Heart left ventricle (tissue), 16 donors: ENCODE measurements at regions not wholly inside any gene's neighbourhood (a gene's known extent, or its start where the extent isn't known, plus 50 kb on each side); places are given as distances from the start of the nearest gene placed in this dataset.

Experiments used
- ATAC-seq, 4 donors: fragments of 200-7000 bp; cut with Tn5 transposase; one replicate each; pipeline ENCODE4 v1.9.1; 2020 to 2022; ENCODE audit warnings: moderate library complexity in 4 of 4, mild to moderate bottlenecking in 3 of 4, moderate number of reproducible peaks in 1 of 4
- DNase-seq, 5 donors: peaks; one replicate each; pipeline ENCODE4 v3.0.0-alpha.2; 2020
- H3K27ac ChIP-seq, 12 donors: fragments of 200-600 bp; sonication (generic) in 4 of 12; one replicate each; pipeline versions ENCODE4 v1.5.0 to v1.8.0; 2016 to 2022; ENCODE audit warnings: mild to moderate bottlenecking in 2 of 12
- H3K27me3 ChIP-seq, 9 donors: fragments of 200-600 bp; sonication (generic) in 2 of 9; one replicate each; pipeline versions ENCODE4 v1.5.1 to v1.8.0; 2016 to 2022; ENCODE audit warnings: mild to moderate bottlenecking in 3 of 9
- H3K36me3 ChIP-seq, 9 donors: fragments of 200-600 bp; sonication (generic) in 2 of 9; one replicate each; pipeline versions ENCODE4 v1.5.0 to v1.8.0; 2018 to 2022; ENCODE audit warnings: mild to moderate bottlenecking in 2 of 9
- H3K4me1 ChIP-seq, 12 donors: fragments of 200-600 bp; sonication (generic) in 4 of 12; one replicate each; pipeline versions ENCODE4 v1.5.0 to v1.8.0; 2016 to 2022; ENCODE audit warnings: mild to moderate bottlenecking in 3 of 12
- H3K4me3 ChIP-seq, 12 donors: fragments of 200-600 bp; sonication (generic) in 4 of 12; one replicate each; pipeline versions ENCODE4 v1.5.0 to v1.8.0; 2017 to 2022; ENCODE audit warnings: mild to moderate bottlenecking in 9 of 12, moderate library complexity in 4 of 12
- H3K9me3 ChIP-seq, 12 donors: fragments of 200-600 bp; sonication (generic) in 4 of 12; one replicate each; pipeline versions ENCODE4 v1.5.0 to v1.8.0; 2016 to 2022; ENCODE audit warnings: mild to moderate bottlenecking in 1 of 12
- POLR2A ChIP-seq, 2 donors: fragments of 450-650 bp; IDR thresholded peaks; one replicate each; pipeline ENCODE4 v1.6.1; 2017; ENCODE audit warnings: antibody characterized with exemption in 2 of 2, mild to moderate bottlenecking in 2 of 2, moderate library complexity in 2 of 2
- WGBS, 4 donors: extraction: QIAGEN DNeasy Blood & Tissue Kit in 2 of 4; methylation state at CpG; one replicate each; pipeline versions ENCODE4 v1.1.5 to v1.1.7; 2013 to 2018; 5-methylcytosine and 5-hydroxymethylcytosine counted together
- intact Hi-C, 10 donors: fragments of 100-400 bp; cut with DNase I; formaldehyde crosslinking; loops; one replicate each; pipeline versions ENCODE4 v1.11.1 to v1.14.2; 2022
- microRNA-seq, 4 donors: library from miRNA; unstranded; fragments of <30 nt; microRNA quantifications; one replicate each; pipeline versions ENCODE4 to v1.2.0, GENCODE V29; 2017 to 2020
- TF ChIP-seq, protein P1 (sequence below), 12 donors: fragments of 200-600 bp; sonication (generic) in 4 of 12; IDR thresholded peaks; one replicate each; pipeline versions ENCODE4 v1.5.0 to v1.8.0; 2018 to 2022; ENCODE audit warnings: antibody characterized with exemption in 12 of 12, mild to moderate bottlenecking in 5 of 12
- donor health status: ischemic (EF 13 %, LVEDD 7.1; RV severe dilation, severe dysfunction).
- donor health status: healthy with polysubstance abuse.
- donor health status: DM: no; HTN: yes; CAD: no.
- donor health status: DM: no; HTN: no; CAD: no.
- donor health status: ischemic (EF 25% LVEDD 6.9; RV normal size, moderate dysfunction).
- donor health status: ischemic (EF 25% LVEDD 5.7; RV mildly dilated, moderate dysfunction).
- donor health status: healthy.
- donor health status: DM: yes; HTN: yes; CAD: no.
- donor health status: ischemic (EF 35%, LVEDD 5.7; RV mildly dilated, moderate dysfunction).
- donor health status: nonischemic (EF 11% LVEDD 7.7; RV severe dilation, severe dysfunction).
- donor health status: DM: yes; HTN: yes; CAD: no.
- donor health status: PGD.
- donor health status: ischemic (EF 29% LVEDD 5.4; RV normal size, mild dysfunction).
- donor health status: nonischemic (EF 23%, LVEDD 6.1; RV moderate dilation, normal function).

DNA sequence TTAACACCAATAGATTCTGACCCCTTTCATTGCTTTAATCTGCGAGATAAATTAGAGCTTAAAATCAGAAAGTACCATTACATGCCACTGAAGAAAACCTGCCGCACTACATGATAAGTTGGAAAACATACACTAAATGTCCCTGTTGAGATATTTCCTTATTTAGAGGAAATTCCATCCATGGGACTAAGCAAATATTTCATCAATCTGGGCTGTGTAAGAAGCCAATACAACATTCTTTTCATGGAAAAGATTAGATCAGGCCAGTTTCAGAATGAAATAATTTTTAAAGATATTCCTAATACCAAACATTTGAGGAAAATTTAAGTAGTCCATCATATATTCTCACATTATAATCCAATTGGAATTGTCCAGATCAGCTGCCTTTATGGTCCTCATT is 112.8 kb downstream of the LLPH start:
- Histone ChIP-seq H3K36me3 (no peaks in the 10 kb centered on the region), H3K27ac (no peak overlapping the region), H3K4me1 (no peaks in the 10 kb centered on the region), H3K4me3 (no peak overlapping the region), H3K27me3 (peaks cover 0 to 6% (median 0%) of the 10 kb centered on the region in 9 donors), H3K9me3 (no peaks in the 10 kb centered on the region)
- WGBS, 4 donors: 72 to 84% (median 81%) methylated on average over 2 of the region's 2 CpGs
- DNase-seq (no peak), ATAC-seq (no peak)
- intact Hi-C loops: no loop called here
- TF ChIP-seq, protein P1, sequence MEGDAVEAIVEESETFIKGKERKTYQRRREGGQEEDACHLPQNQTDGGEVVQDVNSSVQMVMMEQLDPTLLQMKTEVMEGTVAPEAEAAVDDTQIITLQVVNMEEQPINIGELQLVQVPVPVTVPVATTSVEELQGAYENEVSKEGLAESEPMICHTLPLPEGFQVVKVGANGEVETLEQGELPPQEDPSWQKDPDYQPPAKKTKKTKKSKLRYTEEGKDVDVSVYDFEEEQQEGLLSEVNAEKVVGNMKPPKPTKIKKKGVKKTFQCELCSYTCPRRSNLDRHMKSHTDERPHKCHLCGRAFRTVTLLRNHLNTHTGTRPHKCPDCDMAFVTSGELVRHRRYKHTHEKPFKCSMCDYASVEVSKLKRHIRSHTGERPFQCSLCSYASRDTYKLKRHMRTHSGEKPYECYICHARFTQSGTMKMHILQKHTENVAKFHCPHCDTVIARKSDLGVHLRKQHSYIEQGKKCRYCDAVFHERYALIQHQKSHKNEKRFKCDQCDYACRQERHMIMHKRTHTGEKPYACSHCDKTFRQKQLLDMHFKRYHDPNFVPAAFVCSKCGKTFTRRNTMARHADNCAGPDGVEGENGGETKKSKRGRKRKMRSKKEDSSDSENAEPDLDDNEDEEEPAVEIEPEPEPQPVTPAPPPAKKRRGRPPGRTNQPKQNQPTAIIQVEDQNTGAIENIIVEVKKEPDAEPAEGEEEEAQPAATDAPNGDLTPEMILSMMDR (IDR thresholded peaks at IDR 0.05): no peak
- TF ChIP-seq POLR2A (IDR thresholded peaks at IDR 0.05): no peak

Small RNA genes lying in the stretch of these regions (microRNA-seq; reads per million reads assigned to microRNA genes)
- 0 reads per million in 4 donors for gene MIR6074
